ENCODE measurements at regions not wholly inside any gene's neighbourhood (a gene's known extent, or its start where the extent isn't known, plus 50 kb on each side); places are given as distances from the start of the nearest gene placed in this dataset.

- intact Hi-C loops (cut with micrococcal nuclease) = no loop called here
- TF ChIP-seq, protein P1, sequence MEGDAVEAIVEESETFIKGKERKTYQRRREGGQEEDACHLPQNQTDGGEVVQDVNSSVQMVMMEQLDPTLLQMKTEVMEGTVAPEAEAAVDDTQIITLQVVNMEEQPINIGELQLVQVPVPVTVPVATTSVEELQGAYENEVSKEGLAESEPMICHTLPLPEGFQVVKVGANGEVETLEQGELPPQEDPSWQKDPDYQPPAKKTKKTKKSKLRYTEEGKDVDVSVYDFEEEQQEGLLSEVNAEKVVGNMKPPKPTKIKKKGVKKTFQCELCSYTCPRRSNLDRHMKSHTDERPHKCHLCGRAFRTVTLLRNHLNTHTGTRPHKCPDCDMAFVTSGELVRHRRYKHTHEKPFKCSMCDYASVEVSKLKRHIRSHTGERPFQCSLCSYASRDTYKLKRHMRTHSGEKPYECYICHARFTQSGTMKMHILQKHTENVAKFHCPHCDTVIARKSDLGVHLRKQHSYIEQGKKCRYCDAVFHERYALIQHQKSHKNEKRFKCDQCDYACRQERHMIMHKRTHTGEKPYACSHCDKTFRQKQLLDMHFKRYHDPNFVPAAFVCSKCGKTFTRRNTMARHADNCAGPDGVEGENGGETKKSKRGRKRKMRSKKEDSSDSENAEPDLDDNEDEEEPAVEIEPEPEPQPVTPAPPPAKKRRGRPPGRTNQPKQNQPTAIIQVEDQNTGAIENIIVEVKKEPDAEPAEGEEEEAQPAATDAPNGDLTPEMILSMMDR (IDR thresholded peaks at IDR 0.05; ENCODE audit: extremely low read depth in 1 of 2, insufficient read depth in 1 of 2, low read depth in 1 of 2, low read length in 2 of 2) = no peak
- TF ChIP-seq POLR2AphosphoS5 (IDR thresholded peaks at IDR 0.05; ENCODE audit: insufficient read depth, low read depth, low read length) (no peak), FOS (IDR thresholded peaks at IDR 0.05; ENCODE audit: borderline replicate concordance, insufficient read depth, low read length) (no peak), JUN (IDR thresholded peaks at IDR 0.05; ENCODE audit: borderline replicate concordance, insufficient read depth, insufficient read length, low read depth) (no peak), GATA2 (IDR thresholded peaks at IDR 0.05; ENCODE audit: insufficient read depth, insufficient read length, low read depth, low read length) (no peak), EZH2 (IDR thresholded peaks at IDR 0.05; ENCODE audit: borderline replicate concordance, low read depth, low read length, severe bottlenecking) (no peak), POLR2A (IDR thresholded peaks at IDR 0.05; ENCODE audit: low read depth, low read length) (no peak), MYC (IDR thresholded peaks at IDR 0.05; ENCODE audit: low read depth, low read length) (no peak)
- TF ChIP-seq, protein P2, sequence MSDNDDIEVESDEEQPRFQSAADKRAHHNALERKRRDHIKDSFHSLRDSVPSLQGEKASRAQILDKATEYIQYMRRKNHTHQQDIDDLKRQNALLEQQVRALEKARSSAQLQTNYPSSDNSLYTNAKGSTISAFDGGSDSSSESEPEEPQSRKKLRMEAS (IDR thresholded peaks at IDR 0.05; ENCODE audit: insufficient read depth, insufficient read length) = no peak
- Histone ChIP-seq H3K27ac (ENCODE audit: insufficient read depth, low read depth, low read length) (no peak overlapping the region), H3K4me2 (ENCODE audit: insufficient read depth, low read length) (no peak overlapping the region), H3K9ac (replicated peaks; ENCODE audit: extremely low read depth, insufficient read depth, low read length) (no peak overlapping the region), H3K9me3 (replicated peaks; ENCODE audit: control insufficient read depth, insufficient read depth, low read length) (no peaks in the 10 kb centered on the region), H3K36me3 (ENCODE audit: control insufficient read depth in 2 of 2, extremely low read depth in 1 of 2, insufficient read depth in 2 of 2, low read length in 2 of 2) (no peaks in the 10 kb centered on the region), H3K27me3 (ENCODE audit: control insufficient read depth in 2 of 2, insufficient read depth in 2 of 2, low read length in 2 of 2) (no peaks in the 10 kb centered on the region), H4K20me1 (replicated peaks; ENCODE audit: control insufficient read depth, extremely low read depth, insufficient read depth, low read length) (no peaks in the 10 kb centered on the region), H3K9me1 (replicated peaks; ENCODE audit: control insufficient read depth, extremely low read depth, insufficient read depth, low read length) (no peaks in the 10 kb centered on the region), H3K79me2 (ENCODE audit: control insufficient read depth, insufficient read depth, low read length) (no peaks in the 10 kb centered on the region), H2AFZ (ENCODE audit: low read depth, low read length) (no peak overlapping the region), H3K4me1 (ENCODE audit: control insufficient read depth, extremely low read depth, insufficient read depth, low read length) (no peaks in the 10 kb centered on the region), H3K4me3 (replicated peaks in 1 of 3; ENCODE audit: insufficient read depth in 1 of 3, low read depth in 1 of 3, low read length in 3 of 3) (no peak overlapping the region)
- DNase-seq (ENCODE audit: low read depth, low spot score) = no peak
- no TSS peak for BruUV-seq (replicated peaks)
- ChIA-PET CTCF (no interaction called here), POLR2A (interaction anchor here (0.6 kb wide), 1 partner anchor 1112 kb away, joined by 4 read pairs; no protein-coding TSS in a partner anchor)
- no peak for FAIRE-seq
- dilution Hi-C loops (cut with MboI; ENCODE audit: extremely low pct_ligation_motif_present, low sequenced_read_pairs) = no loop called here
Measured at GRCh38 chr1:13952985-13953384, 253.0 kb downstream of the PRDM2 start.
